ENCODE measurements at regions not wholly inside any gene's neighbourhood (a gene's known extent, or its start where the extent isn't known, plus 50 kb on each side); places are given as distances from the start of the nearest gene placed in this dataset.

DNA sequence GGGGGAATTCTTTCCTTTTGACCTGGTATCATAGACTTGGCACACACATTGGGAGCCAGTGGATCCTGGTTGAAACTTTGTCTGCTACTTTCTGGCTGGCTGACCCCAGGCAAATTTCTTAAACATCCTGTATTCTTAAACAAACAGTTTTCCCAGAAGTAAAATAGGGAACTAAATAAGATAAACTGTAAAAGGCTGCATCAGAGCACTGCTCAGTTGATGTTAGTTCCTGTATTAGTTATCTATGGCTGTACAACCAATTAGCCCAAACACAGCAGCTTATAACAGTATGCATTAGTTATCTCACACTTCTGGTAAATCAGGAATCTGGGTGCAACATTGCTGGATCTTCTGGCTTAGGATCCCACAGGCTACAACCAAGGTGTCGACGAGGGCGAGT lies 73.1 kb upstream of the SLCO3A1 start:
- no peak for TF ChIP-seq POLR2A (IDR thresholded peaks at IDR 0.05)
- TF ChIP-seq CTCF (IDR thresholded peaks at IDR 0.05 in 4 of 5, conservative IDR thresholded peaks at IDR 0.05 in 1 of 5) = no peak

Measured in gastrocnemius medialis (tissue), 4 donors.